SK-N-SH (cell line): ENCODE measurements at regions not wholly inside any gene's neighbourhood (a gene's known extent, or its start where the extent isn't known, plus 50 kb on each side); places are given as distances from the start of the nearest gene placed in this dataset.

ENCODE experiments used
- CTCF ChIA-PET: fragments of 300-600, 350-600 bp; formaldehyde crosslinking; extraction: SDS; loops from one replicate; lab custom pipeline; 2021; lab: Yijun Ruan, JAX
- POLR2A ChIA-PET: fragments of 350-600 bp; sonication (Branson Sonifier 250); formaldehyde crosslinking; extraction: SDS; loops from one replicate; lab custom pipeline; 2020; ENCODE audit warnings: antibody characterized with exemption, inconsistent platforms; lab: Yijun Ruan, JAX
- DNase-seq: peaks from one replicate; pipeline ENCODE4 v3.0.0; 2012
- H2AFZ ChIP-seq: fragments of 200-600 bp; sonication (generic); 2 replicates; pipeline ENCODE4 v1.8.1; 2016; ENCODE audit warnings: antibody characterized with exemption, mild to moderate bottlenecking, low read depth
- H3F3A ChIP-seq: fragments of 200-600 bp; sonication (generic); replicated peaks from 2 replicates; pipeline ENCODE3; 2016; ENCODE audit warnings: antibody characterized with exemption, mild to moderate bottlenecking; ENCODE audit not compliant: insufficient read depth
- H3K27ac ChIP-seq, 2 experiments: fragments of 200-500 bp in 1 of 2; fragments of 200-600 bp in 1 of 2; sonication (Bioruptor generic) in 1 of 2; sonication (generic), shearing (Covaris generic) in 1 of 2; 2 replicates each; pipeline versions ENCODE4 v1.5.1 to v1.6.1; 2014 to 2016; ENCODE audit warnings: low read depth in 2 of 2, inconsistent platforms in 1 of 2, low read length in 1 of 2, mild to moderate bottlenecking in 1 of 2, mixed read lengths in 1 of 2
- H3K27me3 ChIP-seq: fragments of 200-600 bp; sonication (generic), shearing (Covaris generic); 2 replicates; pipeline ENCODE4 v1.6.1; 2016; ENCODE audit warnings: mixed run types; ENCODE audit not compliant: insufficient read depth
- H3K36me3 ChIP-seq, 2 experiments: fragments of 200-500 bp in 1 of 2; fragments of 200-600 bp in 1 of 2; sonication (Bioruptor generic) in 1 of 2; sonication (generic) in 1 of 2; replicated peaks in 1 of 2; 2 replicates each; pipeline versions ENCODE3 to v1.5.1; 2014 to 2016; ENCODE audit warnings: low read length in 1 of 2, mild to moderate bottlenecking in 1 of 2; ENCODE audit not compliant: insufficient read depth in 2 of 2, control insufficient read depth in 1 of 2
- H3K4me1 ChIP-seq, 2 experiments: fragments of 200-500 bp in 1 of 2; fragments of 200-600 bp in 1 of 2; sonication (Bioruptor generic) in 1 of 2; sonication (generic), shearing (Covaris generic) in 1 of 2; 2 replicates each; pipeline versions ENCODE4 v1.5.1 to v1.6.1; 2014 to 2016; ENCODE audit warnings: low read depth in 1 of 2, low read length in 1 of 2, mixed run types in 1 of 2; ENCODE audit not compliant: insufficient read depth in 2 of 2, control insufficient read depth in 1 of 2
- H3K4me2 ChIP-seq: fragments of 200-600 bp; sonication (generic), shearing (Covaris generic); 2 replicates; pipeline ENCODE4 v1.6.1; 2017; ENCODE audit warnings: mixed run types
- H3K4me3 ChIP-seq, 2 experiments: fragments of 200-500 bp in 1 of 2; fragments of 200-600 bp in 1 of 2; sonication (Bioruptor generic) in 1 of 2; sonication (generic), shearing (Covaris generic) in 1 of 2; 2 replicates each; pipeline versions ENCODE4 v1.5.1 to v1.8.1; 2014 to 2016; ENCODE audit warnings: low read depth in 2 of 2, inconsistent platforms in 1 of 2, low read length in 1 of 2, mild to moderate bottlenecking in 1 of 2, mixed read lengths in 1 of 2, moderate library complexity in 1 of 2
- H3K79me2 ChIP-seq: fragments of 200-600 bp; sonication (generic); 2 replicates; pipeline ENCODE4 v1.8.1; 2017; ENCODE audit warnings: mild to moderate bottlenecking; ENCODE audit not compliant: insufficient read depth
- H3K9ac ChIP-seq: fragments of 200-600 bp; sonication (generic); 2 replicates; pipeline ENCODE4 v1.6.1; 2017; ENCODE audit warnings: mixed run types
- H3K9me2 ChIP-seq: fragments of 200-600 bp; sonication (generic); 2 replicates; pipeline ENCODE4 v1.6.1; 2017; ENCODE audit warnings: mixed run types
- H3K9me3 ChIP-seq: fragments of 200-600 bp; sonication (generic); 2 replicates; pipeline ENCODE4 v1.6.1; 2017; ENCODE audit warnings: mixed run types, mild to moderate bottlenecking, moderate library complexity
- H4K20me1 ChIP-seq: fragments of 200-600 bp; sonication (generic); 2 replicates; pipeline ENCODE4 v1.6.1; 2017; ENCODE audit warnings: mild to moderate bottlenecking, mixed run types; ENCODE audit not compliant: insufficient read depth
- CHD2 ChIP-seq: fragments of 150-350 bp; IDR thresholded peaks from 2 replicates; pipeline ENCODE4 v1.6.1; 2018; ENCODE audit warnings: low read length; ENCODE audit not compliant: partially characterized antibody
- EP300 ChIP-seq, 2 experiments: IDR thresholded peaks; 2 replicates each; pipeline versions ENCODE4 v1.4.0 to v1.6.1; 2012; ENCODE audit warnings: borderline replicate concordance in 1 of 2, low read depth in 1 of 2, low read length in 1 of 2
- FOXJ3 ChIP-seq: sonication (generic); formaldehyde crosslinking; IDR thresholded peaks from 2 replicates; pipeline ENCODE4 v1.5.1; 2020; ENCODE audit warnings: mild to moderate bottlenecking, missing genetic modification reagents
- MEF2A ChIP-seq: IDR thresholded peaks from 2 replicates; pipeline ENCODE4 v1.4.0; 2012; ENCODE audit warnings: low read depth, borderline replicate concordance
- NFIC ChIP-seq: IDR thresholded peaks from 2 replicates; pipeline ENCODE4 v1.4.0; 2012; ENCODE audit warnings: borderline replicate concordance
- RCOR1 ChIP-seq: fragments of 150-350 bp; IDR thresholded peaks from 2 replicates; pipeline ENCODE4 v1.6.1; 2017; ENCODE audit warnings: antibody characterized with exemption, low read length
- RXRA ChIP-seq: IDR thresholded peaks from 2 replicates; pipeline ENCODE4 v1.4.0; 2012; ENCODE audit warnings: low read depth, mild to moderate bottlenecking, borderline replicate concordance
- SIN3A ChIP-seq: IDR thresholded peaks from 2 replicates; pipeline ENCODE4 v1.6.1; 2012; ENCODE audit warnings: low read depth, mild to moderate bottlenecking, low read length, moderate library complexity, borderline replicate concordance
- SMC3 ChIP-seq: IDR thresholded peaks from 2 replicates; pipeline ENCODE4 v1.6.1; 2012; ENCODE audit warnings: low read depth, low read length, improper control_type of control experiment
- TCF12 ChIP-seq: IDR thresholded peaks from 2 replicates; pipeline ENCODE4 v1.4.0; 2012
- YY1 ChIP-seq: IDR thresholded peaks from 2 replicates; pipeline ENCODE4 v1.4.0; 2012; ENCODE audit warnings: low read depth, mild to moderate bottlenecking
- WGBS: methylation state at CpG from one replicate; pipeline ENCODE4 v1.1.6; 2017; ENCODE audit warnings: low lambda C conversion rate; 5-methylcytosine and 5-hydroxymethylcytosine counted together
- TF ChIP-seq, protein P1 (sequence below): fragments of 150-350 bp; IDR thresholded peaks from 2 replicates; pipeline ENCODE4 v1.6.1; 2017; ENCODE audit warnings: antibody characterized with exemption, low read length, low read depth, borderline replicate concordance
- TF ChIP-seq, protein P2 (sequence below): fragments of 150-350 bp; IDR thresholded peaks from 2 replicates; pipeline ENCODE4 v1.6.1; 2016; ENCODE audit warnings: mild to moderate bottlenecking, low read depth, low read length
- TF ChIP-seq, protein P3 (sequence below): IDR thresholded peaks from 2 replicates; pipeline ENCODE4; 2012
- TF ChIP-seq, protein P4 (sequence below): IDR thresholded peaks from 2 replicates; pipeline ENCODE4 v1.6.1; 2012; ENCODE audit warnings: mild to moderate bottlenecking, low read depth, low read length, moderate library complexity

DNA sequence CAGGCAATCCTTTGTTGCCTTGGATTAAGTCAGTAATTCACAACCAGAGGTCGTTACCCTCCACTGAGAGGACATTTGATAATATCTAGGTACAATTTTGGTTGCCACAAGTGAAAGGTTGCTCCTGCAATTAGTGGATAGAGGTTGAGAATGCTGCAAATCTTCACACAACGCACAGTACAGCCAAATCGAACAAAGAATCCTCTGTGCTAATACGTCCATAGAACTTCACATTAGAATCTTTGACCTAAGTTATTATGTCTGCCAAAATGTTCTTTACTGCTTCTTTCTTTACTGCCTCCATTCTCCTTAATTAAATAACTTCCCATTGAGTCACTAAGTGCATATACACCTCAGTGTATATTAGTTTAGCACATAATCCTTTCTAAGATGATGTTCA lies 879.5 kb downstream of the TRIB2 start:
- Histone ChIP-seq H3K9me2 (no peaks in the 10 kb centered on the region), H3K79me2 (no peaks in the 10 kb centered on the region), H3F3A (no peaks in the 10 kb centered on the region), H3K9me3 (no peaks in the 10 kb centered on the region), H3K36me3 (no peaks in the 10 kb centered on the region), H3K27ac (no peak overlapping the region), H2AFZ (no peak overlapping the region), H4K20me1 (no peaks in the 10 kb centered on the region), H3K9ac (no peak overlapping the region), H3K27me3 (no peaks in the 10 kb centered on the region), H3K4me3 (no peak overlapping the region), H3K4me2 (no peak overlapping the region), H3K4me1 (no peaks in the 10 kb centered on the region; a peak in 1 of 4 replicates)
- no peak for DNase-seq
- WGBS = 52% methylated on average over 4 of the region's 4 CpGs
- TF ChIP-seq, protein P1, sequence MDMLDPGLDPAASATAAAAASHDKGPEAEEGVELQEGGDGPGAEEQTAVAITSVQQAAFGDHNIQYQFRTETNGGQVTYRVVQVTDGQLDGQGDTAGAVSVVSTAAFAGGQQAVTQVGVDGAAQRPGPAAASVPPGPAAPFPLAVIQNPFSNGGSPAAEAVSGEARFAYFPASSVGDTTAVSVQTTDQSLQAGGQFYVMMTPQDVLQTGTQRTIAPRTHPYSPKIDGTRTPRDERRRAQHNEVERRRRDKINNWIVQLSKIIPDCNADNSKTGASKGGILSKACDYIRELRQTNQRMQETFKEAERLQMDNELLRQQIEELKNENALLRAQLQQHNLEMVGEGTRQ = no peak
- TF ChIP-seq CHD2 (no peak), MEF2A (no peak)
- TF ChIP-seq, protein P2, sequence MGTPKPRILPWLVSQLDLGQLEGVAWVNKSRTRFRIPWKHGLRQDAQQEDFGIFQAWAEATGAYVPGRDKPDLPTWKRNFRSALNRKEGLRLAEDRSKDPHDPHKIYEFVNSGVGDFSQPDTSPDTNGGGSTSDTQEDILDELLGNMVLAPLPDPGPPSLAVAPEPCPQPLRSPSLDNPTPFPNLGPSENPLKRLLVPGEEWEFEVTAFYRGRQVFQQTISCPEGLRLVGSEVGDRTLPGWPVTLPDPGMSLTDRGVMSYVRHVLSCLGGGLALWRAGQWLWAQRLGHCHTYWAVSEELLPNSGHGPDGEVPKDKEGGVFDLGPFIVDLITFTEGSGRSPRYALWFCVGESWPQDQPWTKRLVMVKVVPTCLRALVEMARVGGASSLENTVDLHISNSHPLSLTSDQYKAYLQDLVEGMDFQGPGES = no peak
- CTCF ChIA-PET = no interaction called here
- POLR2A ChIA-PET = no interaction called here

DNA sequence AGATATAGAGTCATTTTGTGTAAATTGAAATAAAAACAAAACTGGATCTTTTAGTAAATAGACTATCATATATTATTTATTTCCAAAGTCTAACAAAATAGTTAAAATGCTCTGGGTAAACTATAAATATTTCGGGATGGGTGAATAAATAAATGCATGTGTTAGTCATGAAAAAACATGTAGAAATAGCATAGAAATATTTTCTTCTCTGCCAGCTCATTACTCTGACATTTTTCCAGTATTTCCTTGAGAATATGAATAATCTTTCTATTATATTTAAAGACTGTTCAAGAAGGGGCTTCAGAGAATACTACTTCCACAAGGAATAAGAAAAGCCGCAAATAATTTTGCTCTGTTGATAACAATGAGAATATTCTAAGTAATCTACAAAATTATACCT lies 880.4 kb downstream of the TRIB2 start:
- Histone ChIP-seq H2AFZ (no peak overlapping the region; the same call in 1 of the 2 replicates), H3K4me1 (no peaks in the 10 kb centered on the region; a peak in 1 of 4 replicates)
- TF ChIP-seq, protein P3, sequence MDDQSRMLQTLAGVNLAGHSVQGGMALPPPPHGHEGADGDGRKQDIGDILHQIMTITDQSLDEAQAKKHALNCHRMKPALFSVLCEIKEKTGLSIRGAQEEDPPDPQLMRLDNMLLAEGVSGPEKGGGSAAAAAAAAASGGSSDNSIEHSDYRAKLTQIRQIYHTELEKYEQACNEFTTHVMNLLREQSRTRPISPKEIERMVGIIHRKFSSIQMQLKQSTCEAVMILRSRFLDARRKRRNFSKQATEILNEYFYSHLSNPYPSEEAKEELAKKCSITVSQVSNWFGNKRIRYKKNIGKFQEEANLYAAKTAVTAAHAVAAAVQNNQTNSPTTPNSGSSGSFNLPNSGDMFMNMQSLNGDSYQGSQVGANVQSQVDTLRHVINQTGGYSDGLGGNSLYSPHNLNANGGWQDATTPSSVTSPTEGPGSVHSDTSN = no peak
- TF ChIP-seq, all 33 proteins: peak for 0
- no peaks in the 10 kb centered on the region for H3K27me3 ChIP-seq
- H3K4me3 ChIP-seq = no peak overlapping the region
- H3K27ac ChIP-seq = no peak overlapping the region
- H3F3A ChIP-seq = no peaks in the 10 kb centered on the region
- H3K36me3 ChIP-seq = no peaks in the 10 kb centered on the region
- ChIA-PET CTCF (no interaction called here), POLR2A (no interaction called here)
- no peak for DNase-seq
- no peak overlapping the region for H3K9ac ChIP-seq
- H3K9me2 ChIP-seq = no peaks in the 10 kb centered on the region
- no peaks in the 10 kb centered on the region for H4K20me1 ChIP-seq
- no peaks in the 10 kb centered on the region for H3K9me3 ChIP-seq
- H3K79me2 ChIP-seq = no peaks in the 10 kb centered on the region
- H3K4me2 ChIP-seq = no peak overlapping the region
- WGBS = 33% methylated on average over 2 of the region's 2 CpGs

DNA sequence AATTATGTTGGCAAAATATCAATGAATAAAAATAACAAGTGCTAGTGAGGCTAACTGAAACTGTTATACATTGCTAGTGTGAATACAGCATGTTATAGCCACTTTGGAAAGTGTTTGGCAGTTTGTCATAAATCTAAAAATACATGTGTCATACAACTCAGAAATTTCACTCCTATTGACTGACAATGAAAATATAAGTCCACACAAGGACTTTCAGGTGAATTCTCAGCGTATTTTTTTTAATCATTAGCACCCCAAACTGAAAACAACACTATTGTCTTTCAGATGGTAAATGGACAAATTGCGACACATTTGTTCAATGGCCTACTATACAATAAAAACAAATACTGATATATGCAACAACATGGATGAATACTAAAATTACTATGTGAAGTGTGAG lies 884.8 kb downstream of the TRIB2 start:
- Histone ChIP-seq H3K9ac (no peak overlapping the region), H3F3A (no peaks in the 10 kb centered on the region), H3K27ac (no peak overlapping the region), H3K27me3 (no peaks in the 10 kb centered on the region), H3K9me2 (no peaks in the 10 kb centered on the region), H3K79me2 (no peaks in the 10 kb centered on the region), H3K4me1 (peaks cover 0 to 3% of the 10 kb centered on the region in 2 experiments; a peak in 3 of 4 replicates), H4K20me1 (no peaks in the 10 kb centered on the region), H3K4me3 (no peak overlapping the region), H3K4me2 (no peak overlapping the region), H3K9me3 (no peaks in the 10 kb centered on the region), H2AFZ (no peak overlapping the region), H3K36me3 (no peaks in the 10 kb centered on the region)
- DNase-seq = no peak
- POLR2A ChIA-PET = no interaction called here
- 47% methylated on average over 2 of the region's 2 CpGs for WGBS
- CTCF ChIA-PET = no interaction called here
- TF ChIP-seq MEF2A = no peak
- no peak for TF ChIP-seq RXRA
- TF ChIP-seq, protein P4, sequence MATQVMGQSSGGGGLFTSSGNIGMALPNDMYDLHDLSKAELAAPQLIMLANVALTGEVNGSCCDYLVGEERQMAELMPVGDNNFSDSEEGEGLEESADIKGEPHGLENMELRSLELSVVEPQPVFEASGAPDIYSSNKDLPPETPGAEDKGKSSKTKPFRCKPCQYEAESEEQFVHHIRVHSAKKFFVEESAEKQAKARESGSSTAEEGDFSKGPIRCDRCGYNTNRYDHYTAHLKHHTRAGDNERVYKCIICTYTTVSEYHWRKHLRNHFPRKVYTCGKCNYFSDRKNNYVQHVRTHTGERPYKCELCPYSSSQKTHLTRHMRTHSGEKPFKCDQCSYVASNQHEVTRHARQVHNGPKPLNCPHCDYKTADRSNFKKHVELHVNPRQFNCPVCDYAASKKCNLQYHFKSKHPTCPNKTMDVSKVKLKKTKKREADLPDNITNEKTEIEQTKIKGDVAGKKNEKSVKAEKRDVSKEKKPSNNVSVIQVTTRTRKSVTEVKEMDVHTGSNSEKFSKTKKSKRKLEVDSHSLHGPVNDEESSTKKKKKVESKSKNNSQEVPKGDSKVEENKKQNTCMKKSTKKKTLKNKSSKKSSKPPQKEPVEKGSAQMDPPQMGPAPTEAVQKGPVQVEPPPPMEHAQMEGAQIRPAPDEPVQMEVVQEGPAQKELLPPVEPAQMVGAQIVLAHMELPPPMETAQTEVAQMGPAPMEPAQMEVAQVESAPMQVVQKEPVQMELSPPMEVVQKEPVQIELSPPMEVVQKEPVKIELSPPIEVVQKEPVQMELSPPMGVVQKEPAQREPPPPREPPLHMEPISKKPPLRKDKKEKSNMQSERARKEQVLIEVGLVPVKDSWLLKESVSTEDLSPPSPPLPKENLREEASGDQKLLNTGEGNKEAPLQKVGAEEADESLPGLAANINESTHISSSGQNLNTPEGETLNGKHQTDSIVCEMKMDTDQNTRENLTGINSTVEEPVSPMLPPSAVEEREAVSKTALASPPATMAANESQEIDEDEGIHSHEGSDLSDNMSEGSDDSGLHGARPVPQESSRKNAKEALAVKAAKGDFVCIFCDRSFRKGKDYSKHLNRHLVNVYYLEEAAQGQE = no peak
- TF ChIP-seq FOXJ3 (CRISPR knock-in tag) = no peak
- no peak for TF ChIP-seq SMC3
- TF ChIP-seq NFIC = no peak
- TF ChIP-seq SIN3A = no peak
- no peak for TF ChIP-seq TCF12
- TF ChIP-seq CHD2 = no peak
- no peak for TF ChIP-seq EP300 (IDR thresholded peaks at IDR 0.05; ENCODE audit: borderline replicate concordance in 1 of 2, low read depth in 1 of 2, low read length in 1 of 2)
- no peak for TF ChIP-seq RCOR1
- TF ChIP-seq YY1 = no peak
